IMR-90 (cell line): ENCODE measurements at regions not wholly inside any gene's neighbourhood (a gene's known extent, or its start where the extent isn't known, plus 50 kb on each side); places are given as distances from the start of the nearest gene placed in this dataset.

Experiments used
- ATAC-seq: fragments of 200-7000 bp; cut with Tn5 transposase; 2 replicates; pipeline ENCODE4 v1.9.1; 2020; ENCODE audit warnings: low read depth, mild to moderate bottlenecking, moderate library complexity
- BruUV-seq: library from RNA; stranded (reverse); fragments of 400-500 nt; replicated peaks from 2 replicates; lab custom pipeline; 2021; lab: Mats Ljungman, UMichigan
- CTCF ChIA-PET: fragments of 300-600 bp; formaldehyde crosslinking; extraction: SDS; loops from one replicate; lab custom pipeline; 2021; ENCODE audit warnings: antibody characterized with exemption; lab: Yijun Ruan, JAX
- POLR2A ChIA-PET: fragments of 300-600 bp; sonication (Branson Sonifier 250); formaldehyde crosslinking; loops from one replicate; lab custom pipeline; 2022; ENCODE audit warnings: antibody characterized with exemption; ENCODE audit not compliant: unreplicated experiment; lab: Charles Lee
- DNase-seq: peaks from one replicate; pipeline ENCODE4 v3.0.0; 2013
- H2AFZ ChIP-seq: replicated peaks from 2 replicates; pipeline ENCODE3; 2013; ENCODE audit warnings: low read length, mild to moderate bottlenecking; ENCODE audit not compliant: poor library complexity
- H2AK5ac ChIP-seq: 2 replicates; pipeline ENCODE4 v1.6.1; 2013; ENCODE audit warnings: low read depth, low read length, inconsistent platforms
- H2AK9ac ChIP-seq: replicated peaks from 2 replicates; pipeline ENCODE3; 2013; ENCODE audit warnings: mild to moderate bottlenecking, low read depth, low read length, moderate library complexity; ENCODE audit not compliant: poor library complexity
- H2BK120ac ChIP-seq: 2 replicates; pipeline ENCODE4 v1.6.1; 2013; ENCODE audit warnings: low read depth, low read length, inconsistent platforms
- H2BK15ac ChIP-seq: 3 replicates; pipeline ENCODE4 v1.6.1; 2013; ENCODE audit warnings: low read depth, low read length, inconsistent platforms
- H2BK20ac ChIP-seq: 2 replicates; pipeline ENCODE4 v1.6.1; 2013; ENCODE audit warnings: low read depth, mild to moderate bottlenecking, inconsistent platforms, low read length, moderate library complexity
- H2BK5ac ChIP-seq: 2 replicates; pipeline ENCODE4 v1.6.1; 2013; ENCODE audit warnings: mild to moderate bottlenecking, low read depth, low read length, inconsistent platforms; ENCODE audit not compliant: poor library complexity, severe bottlenecking
- H3K14ac ChIP-seq: replicated peaks from 2 replicates; pipeline ENCODE4 v1.6.1; 2013; ENCODE audit warnings: low read depth, low read length, inconsistent platforms
- H3K18ac ChIP-seq: 2 replicates; pipeline ENCODE4 v1.6.1; 2013; ENCODE audit warnings: low read depth, low read length, control low read depth
- H3K23ac ChIP-seq: 2 replicates; pipeline ENCODE4 v1.6.1; 2013; ENCODE audit warnings: low read depth, low read length, inconsistent platforms
- H3K27ac ChIP-seq: 2 replicates; pipeline ENCODE4 v1.5.1; 2013; ENCODE audit warnings: mild to moderate bottlenecking, control low read depth, low read length; ENCODE audit not compliant: insufficient read depth
- H3K27me3 ChIP-seq: 2 replicates; pipeline ENCODE4 v1.6.1; 2013; ENCODE audit warnings: low read length; ENCODE audit not compliant: control insufficient read depth, insufficient read depth
- H3K36me3 ChIP-seq: 2 replicates; pipeline ENCODE4 v1.6.1; 2013; ENCODE audit warnings: low read length, mixed read lengths; ENCODE audit not compliant: control insufficient read depth, insufficient read depth
- H3K4ac ChIP-seq: 2 replicates; pipeline ENCODE4 v1.6.1; 2013; ENCODE audit warnings: low read depth, low read length, inconsistent platforms
- H3K4me1 ChIP-seq: 2 replicates; pipeline ENCODE4 v1.6.1; 2013; ENCODE audit warnings: low read length, mixed read lengths; ENCODE audit not compliant: control insufficient read depth, insufficient read depth
- H3K4me2 ChIP-seq: 2 replicates; pipeline ENCODE4 v1.6.1; 2013; ENCODE audit warnings: low read depth, mild to moderate bottlenecking, control low read depth, low read length, moderate library complexity
- H3K4me3 ChIP-seq: 2 replicates; pipeline ENCODE4 v1.5.1; 2013; ENCODE audit warnings: low read depth, mild to moderate bottlenecking, control low read depth, low read length, moderate library complexity; ENCODE audit not compliant: insufficient read depth
- H3K56ac ChIP-seq: 2 replicates; pipeline ENCODE4 v1.6.1; 2013; ENCODE audit warnings: low read length, inconsistent platforms; ENCODE audit not compliant: insufficient read depth; ENCODE audit errors: extremely low read depth
- H3K79me1 ChIP-seq, 2 experiments: 2 replicates each; pipeline ENCODE4 v1.6.1; 2013; ENCODE audit warnings: low read length in 2 of 2, inconsistent platforms in 1 of 2, low read depth in 1 of 2
- H3K9ac ChIP-seq: 2 replicates; pipeline ENCODE4 v1.6.1; 2013; ENCODE audit warnings: low read depth, low read length, control low read depth
- H3K9me1 ChIP-seq: 2 replicates; pipeline ENCODE4 v1.6.1; 2013; ENCODE audit warnings: low read length, inconsistent platforms; ENCODE audit not compliant: insufficient read depth
- H3K9me3 ChIP-seq: 2 replicates; pipeline ENCODE4 v1.6.1; 2013; ENCODE audit warnings: low read length; ENCODE audit not compliant: control insufficient read depth, insufficient read depth
- H4K20me1 ChIP-seq: 2 replicates; pipeline ENCODE4 v1.6.1; 2013; ENCODE audit warnings: low read length, inconsistent platforms; ENCODE audit not compliant: insufficient read depth
- H4K5ac ChIP-seq: 2 replicates; pipeline ENCODE4 v1.6.1; 2013; ENCODE audit warnings: mild to moderate bottlenecking, low read depth, low read length, control low read depth
- H4K8ac ChIP-seq, 2 experiments: 2 replicates each; pipeline ENCODE4 v1.6.1; 2013; ENCODE audit warnings: low read depth in 2 of 2, low read length in 2 of 2, control low read depth in 1 of 2, inconsistent platforms in 1 of 2
- H4K91ac ChIP-seq: 2 replicates; pipeline ENCODE4 v1.6.1; 2013; ENCODE audit warnings: low read depth, low read length, inconsistent platforms; ENCODE audit not compliant: insufficient read depth
- BHLHE40 ChIP-seq: fragments of 150-350 bp; IDR thresholded peaks from 2 replicates; pipeline ENCODE4 v1.6.1; 2016; ENCODE audit warnings: mild to moderate bottlenecking, low read depth, low read length
- CEBPB ChIP-seq: IDR thresholded peaks from 2 replicates; pipeline ENCODE4 v1.6.1; 2012; ENCODE audit warnings: low read depth, low read length, improper control_type of control experiment
- FOS ChIP-seq: fragments of 150-350 bp; IDR thresholded peaks from 2 replicates; pipeline ENCODE4 v1.6.1; 2016; ENCODE audit warnings: low read depth, low read length
- MAFK ChIP-seq: IDR thresholded peaks from 2 replicates; pipeline ENCODE4 v1.6.1; 2012; ENCODE audit warnings: low read depth, low read length, improper control_type of control experiment
- MXI1 ChIP-seq: IDR thresholded peaks from 2 replicates; pipeline ENCODE4 v1.6.1; 2012; ENCODE audit warnings: low read depth, mild to moderate bottlenecking, low read length, moderate library complexity, borderline replicate concordance
- RCOR1 ChIP-seq: IDR thresholded peaks from 2 replicates; pipeline ENCODE4 v1.6.1; 2012; ENCODE audit warnings: mild to moderate bottlenecking, low read length, improper control_type of control experiment; ENCODE audit not compliant: insufficient replicate concordance
- RFX5 ChIP-seq: IDR thresholded peaks from 2 replicates; pipeline ENCODE4 v1.8.0; 2012; ENCODE audit warnings: low read depth, mild to moderate bottlenecking, low read length, moderate library complexity
- SMC3 ChIP-seq: fragments of 150-350 bp; IDR thresholded peaks from 2 replicates; pipeline ENCODE4 v1.6.1; 2016; ENCODE audit warnings: low read depth, mild to moderate bottlenecking, antibody characterized with exemption, low read length, moderate library complexity
- WGBS, 2 experiments: methylation state at CpG; one replicate each; pipeline versions ENCODE4 v1.1.5 to v1.1.7; 2013; ENCODE audit warnings: missing lambda C conversion rate in 2 of 2; ENCODE audit not compliant: insufficient read length in 1 of 2; ENCODE audit errors: extremely low coverage in 2 of 2; 5-methylcytosine and 5-hydroxymethylcytosine counted together
- dilution Hi-C: fragments of 300-500 bp; cut with HindIII; formaldehyde crosslinking; loops from one replicate; pipeline ENCODE4 v1.14.3; 2018; ENCODE audit warnings: low sequenced_read_pairs; ENCODE audit not compliant: unreplicated experiment
- in situ Hi-C: fragments of 300-500 bp; cut with MboI; formaldehyde crosslinking; loops from 3 replicates; pipeline ENCODE4 v1.14.3; 2019; ENCODE audit warnings: low sequenced_read_pairs, inconsistent platforms, mixed read lengths
- intact Hi-C: fragments of 100-400 bp; cut with micrococcal nuclease; formaldehyde crosslinking; loops from 2 replicates; pipeline ENCODE4 v1.10.0; 2022
- TF ChIP-seq, protein P1 (sequence below): fragments of 150-350 bp; IDR thresholded peaks from 2 replicates; pipeline ENCODE4 v1.6.1; 2017; ENCODE audit warnings: mild to moderate bottlenecking, antibody characterized with exemption, low read length, low read depth

DNA sequence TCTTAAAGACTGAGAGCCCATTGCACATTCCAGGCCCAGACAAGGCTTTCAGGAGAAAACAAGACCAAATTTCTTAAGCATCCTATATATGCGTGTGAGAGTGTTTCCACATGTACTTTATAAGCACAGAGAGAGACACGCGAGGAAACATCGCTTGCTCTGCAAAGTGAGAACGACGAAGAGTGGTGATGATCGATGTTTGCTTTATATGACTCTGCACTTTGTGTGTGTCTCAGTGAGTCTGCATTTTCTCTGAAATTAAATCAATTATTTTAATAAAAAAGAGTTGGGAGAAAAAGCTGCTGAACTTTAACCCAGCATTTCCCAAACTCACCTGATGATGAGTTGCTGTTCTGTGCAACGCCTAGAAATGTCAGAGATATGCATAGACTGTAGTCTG lies 61.7 kb upstream of the ZMIZ1 start:
- Histone ChIP-seq H3K14ac (no peak overlapping the region), H3K56ac (no peak overlapping the region), H3K27ac (no peak overlapping the region), H4K91ac (no peak overlapping the region), H3K18ac (no peak overlapping the region), H2BK5ac (no peak overlapping the region), H3K27me3 (peaks cover 44% of the 10 kb centered on the region), H3K36me3 (no peaks in the 10 kb centered on the region), H2AK5ac (no peak overlapping the region), H3K9me1 (no peaks in the 10 kb centered on the region), H2AFZ (no peak overlapping the region), H3K4me1 (peaks cover 1% of the 10 kb centered on the region; the same call in 1 of the 2 replicates), H3K23ac (no peak overlapping the region), H2BK120ac (no peak overlapping the region), H3K9me3 (no peaks in the 10 kb centered on the region), H3K4me2 (no peak overlapping the region), H3K4me3 (no peak overlapping the region), H3K9ac (no peak overlapping the region), H4K20me1 (no peaks in the 10 kb centered on the region), H2BK15ac (no peak overlapping the region), H3K79me1 (no peaks in the 10 kb centered on the region), H2AK9ac (no peak overlapping the region), H4K5ac (no peak overlapping the region), H4K8ac (no peak overlapping the region), H3K4ac (no peak overlapping the region), H2BK20ac (no peak overlapping the region)
- dilution Hi-C loops: no loop called here
- intact Hi-C loops: no loop called here
- no TSS peak for BruUV-seq
- POLR2A ChIA-PET: no interaction called here
- ATAC-seq (no peak), DNase-seq (no peak)
- in situ Hi-C loops: no loop called here
- CTCF ChIA-PET: no interaction called here
- no CpG with 5 or more reads among the region's 8 CpGs for WGBS, 2 experiments
- TF ChIP-seq, protein P1, sequence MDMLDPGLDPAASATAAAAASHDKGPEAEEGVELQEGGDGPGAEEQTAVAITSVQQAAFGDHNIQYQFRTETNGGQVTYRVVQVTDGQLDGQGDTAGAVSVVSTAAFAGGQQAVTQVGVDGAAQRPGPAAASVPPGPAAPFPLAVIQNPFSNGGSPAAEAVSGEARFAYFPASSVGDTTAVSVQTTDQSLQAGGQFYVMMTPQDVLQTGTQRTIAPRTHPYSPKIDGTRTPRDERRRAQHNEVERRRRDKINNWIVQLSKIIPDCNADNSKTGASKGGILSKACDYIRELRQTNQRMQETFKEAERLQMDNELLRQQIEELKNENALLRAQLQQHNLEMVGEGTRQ: no peak
- TF ChIP-seq BHLHE40 (no peak), SMC3 (no peak), RCOR1 (no peak), MAFK (no peak), CEBPB (no peak), MXI1 (no peak), RFX5 (no peak), FOS (no peak)
